ENCODE measurements at regions not wholly inside any gene's neighbourhood (a gene's known extent, or its start where the extent isn't known, plus 50 kb on each side); places are given as distances from the start of the nearest gene placed in this dataset.

DNA sequence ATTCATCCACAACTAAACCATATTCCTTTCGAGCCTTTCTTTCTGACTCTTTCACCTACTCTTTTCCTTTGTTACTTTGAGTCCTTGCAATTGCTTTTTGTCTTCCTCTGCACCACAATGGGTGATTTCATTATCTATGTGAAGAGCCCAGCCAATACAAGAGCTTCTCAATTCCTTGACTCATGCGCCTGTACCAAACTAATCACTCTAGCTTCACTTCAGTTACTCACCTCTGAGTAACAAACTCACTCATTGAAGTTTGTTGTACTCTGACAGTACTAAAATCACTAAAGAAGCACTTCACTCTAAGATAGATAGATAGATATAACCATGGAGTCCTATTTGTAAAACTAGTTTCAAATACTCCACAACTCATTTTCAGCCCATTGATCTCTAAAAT is 191.7 kb upstream of the EPHA5 start:
- peaks cover 2% of the 10 kb centered on the region for H3K4me1 Mint-ChIP-seq (ENCODE audit: low read depth, unreplicated experiment)

DNA sequence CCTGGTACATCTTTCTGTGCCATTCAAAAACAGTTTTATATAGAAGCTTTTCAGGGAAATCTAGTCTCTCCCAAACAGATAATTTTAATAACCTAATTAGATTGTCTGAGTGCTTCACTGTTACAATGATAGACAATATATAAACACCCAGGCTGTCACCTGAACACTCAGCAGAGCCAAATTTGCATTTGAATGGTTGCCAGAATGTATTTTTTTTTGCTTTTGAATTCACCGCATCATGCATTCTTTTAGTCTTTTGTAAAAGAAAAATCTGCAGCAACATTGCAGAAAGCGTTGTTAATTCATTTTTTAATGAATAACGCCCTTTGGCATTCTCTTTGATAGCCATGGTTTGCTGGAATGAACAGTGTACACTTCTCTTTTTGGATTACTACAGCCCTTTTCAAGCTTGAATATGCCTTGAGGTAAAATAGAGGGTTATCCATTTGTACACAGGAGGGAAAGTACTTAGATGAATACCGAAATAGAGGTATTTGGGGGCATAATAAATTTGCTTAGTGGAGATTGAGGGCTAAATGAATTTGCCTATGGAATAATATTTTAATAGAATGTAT is 175.0 kb upstream of the EPHA5 start:
- H4K20me1 ChIP-seq (ENCODE audit: insufficient read depth, low read length), result no peaks in the 10 kb centered on the region
- DNase-seq (ENCODE audit: low read depth) (no peak), FAIRE-seq (no peak)
- no peak overlapping the region for H3K4me3 ChIP-seq (ENCODE audit: insufficient read depth, low read depth, low read length)
- H3K27ac ChIP-seq (ENCODE audit: low read depth, low read length), result no peak overlapping the region
- H3K79me2 ChIP-seq (ENCODE audit: insufficient read depth, low read length), result no peaks in the 10 kb centered on the region
- no peaks in the 10 kb centered on the region for H3K4me1 ChIP-seq (ENCODE audit: insufficient read depth, low read length)
- no peaks in the 10 kb centered on the region for H3K4me1 Mint-ChIP-seq (ENCODE audit: low read depth, unreplicated experiment)
- no peak overlapping the region for H3K27ac Mint-ChIP-seq (ENCODE audit: unreplicated experiment)
- H2AFZ ChIP-seq (ENCODE audit: low read depth, low read length), result no peak overlapping the region
- no peak overlapping the region for H3K4me3 Mint-ChIP-seq (ENCODE audit: unreplicated experiment)
- H3K9me3 Mint-ChIP-seq (ENCODE audit: unreplicated experiment), result no peaks in the 10 kb centered on the region
- no peaks in the 10 kb centered on the region for H3K27me3 Mint-ChIP-seq (ENCODE audit: low read depth, unreplicated experiment)
- no peaks in the 10 kb centered on the region for H3K9me3 ChIP-seq (ENCODE audit: insufficient read depth, low read depth, low read length)
- H3K27me3 ChIP-seq (ENCODE audit: insufficient read depth, low read length), result no peaks in the 10 kb centered on the region
- H3K4me2 ChIP-seq (ENCODE audit: low read length), result no peak overlapping the region
- TF ChIP-seq EZH2 (IDR thresholded peaks at IDR 0.05; ENCODE audit: insufficient read depth, low read length), result no peak
- TF ChIP-seq, protein P1, sequence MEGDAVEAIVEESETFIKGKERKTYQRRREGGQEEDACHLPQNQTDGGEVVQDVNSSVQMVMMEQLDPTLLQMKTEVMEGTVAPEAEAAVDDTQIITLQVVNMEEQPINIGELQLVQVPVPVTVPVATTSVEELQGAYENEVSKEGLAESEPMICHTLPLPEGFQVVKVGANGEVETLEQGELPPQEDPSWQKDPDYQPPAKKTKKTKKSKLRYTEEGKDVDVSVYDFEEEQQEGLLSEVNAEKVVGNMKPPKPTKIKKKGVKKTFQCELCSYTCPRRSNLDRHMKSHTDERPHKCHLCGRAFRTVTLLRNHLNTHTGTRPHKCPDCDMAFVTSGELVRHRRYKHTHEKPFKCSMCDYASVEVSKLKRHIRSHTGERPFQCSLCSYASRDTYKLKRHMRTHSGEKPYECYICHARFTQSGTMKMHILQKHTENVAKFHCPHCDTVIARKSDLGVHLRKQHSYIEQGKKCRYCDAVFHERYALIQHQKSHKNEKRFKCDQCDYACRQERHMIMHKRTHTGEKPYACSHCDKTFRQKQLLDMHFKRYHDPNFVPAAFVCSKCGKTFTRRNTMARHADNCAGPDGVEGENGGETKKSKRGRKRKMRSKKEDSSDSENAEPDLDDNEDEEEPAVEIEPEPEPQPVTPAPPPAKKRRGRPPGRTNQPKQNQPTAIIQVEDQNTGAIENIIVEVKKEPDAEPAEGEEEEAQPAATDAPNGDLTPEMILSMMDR (IDR thresholded peaks at IDR 0.05; ENCODE audit: insufficient read depth, low read depth, low read length), result no peak
- no peaks in the 10 kb centered on the region for H3K36me3 Mint-ChIP-seq (ENCODE audit: low read depth, unreplicated experiment)
- H3K9ac ChIP-seq (ENCODE audit: low read length), result no peak overlapping the region
- H3K36me3 ChIP-seq (ENCODE audit: insufficient read depth, low read length), result no peaks in the 10 kb centered on the region

More for the DNA sequence above, 191.7 kb upstream of the EPHA5 start:
- Histone ChIP-seq H4K20me1 (ENCODE audit: insufficient read depth, low read length) (no peaks in the 10 kb centered on the region), H3K4me2 (ENCODE audit: low read length) (no peak overlapping the region), H3K9ac (ENCODE audit: low read length) (no peak overlapping the region), H3K9me3 (ENCODE audit: insufficient read depth, low read depth, low read length) (no peaks in the 10 kb centered on the region), H3K79me2 (ENCODE audit: insufficient read depth, low read length) (no peaks in the 10 kb centered on the region), H3K36me3 (ENCODE audit: insufficient read depth, low read length) (no peaks in the 10 kb centered on the region), H3K27me3 (ENCODE audit: insufficient read depth, low read length) (no peaks in the 10 kb centered on the region), H3K27ac (ENCODE audit: low read depth, low read length) (no peak overlapping the region), H3K4me1 (ENCODE audit: insufficient read depth, low read length) (no peaks in the 10 kb centered on the region), H2AFZ (ENCODE audit: low read depth, low read length) (no peak overlapping the region), H3K4me3 (ENCODE audit: insufficient read depth, low read depth, low read length) (no peak overlapping the region)
- H3K9me3 Mint-ChIP-seq (ENCODE audit: unreplicated experiment), result no peaks in the 10 kb centered on the region
- no peaks in the 10 kb centered on the region for H3K27me3 Mint-ChIP-seq (ENCODE audit: low read depth, unreplicated experiment)
- TF ChIP-seq, protein P1 (IDR thresholded peaks at IDR 0.05; ENCODE audit: insufficient read depth, low read depth, low read length), result no peak
- no peak for TF ChIP-seq EZH2 (IDR thresholded peaks at IDR 0.05; ENCODE audit: insufficient read depth, low read length)
- DNase-seq (ENCODE audit: low read depth) (no peak), FAIRE-seq (no peak)
- H3K4me3 Mint-ChIP-seq (ENCODE audit: unreplicated experiment), result no peak overlapping the region
- no peak overlapping the region for H3K27ac Mint-ChIP-seq (ENCODE audit: unreplicated experiment)
- H3K36me3 Mint-ChIP-seq (ENCODE audit: low read depth, unreplicated experiment), result no peaks in the 10 kb centered on the region

DNA sequence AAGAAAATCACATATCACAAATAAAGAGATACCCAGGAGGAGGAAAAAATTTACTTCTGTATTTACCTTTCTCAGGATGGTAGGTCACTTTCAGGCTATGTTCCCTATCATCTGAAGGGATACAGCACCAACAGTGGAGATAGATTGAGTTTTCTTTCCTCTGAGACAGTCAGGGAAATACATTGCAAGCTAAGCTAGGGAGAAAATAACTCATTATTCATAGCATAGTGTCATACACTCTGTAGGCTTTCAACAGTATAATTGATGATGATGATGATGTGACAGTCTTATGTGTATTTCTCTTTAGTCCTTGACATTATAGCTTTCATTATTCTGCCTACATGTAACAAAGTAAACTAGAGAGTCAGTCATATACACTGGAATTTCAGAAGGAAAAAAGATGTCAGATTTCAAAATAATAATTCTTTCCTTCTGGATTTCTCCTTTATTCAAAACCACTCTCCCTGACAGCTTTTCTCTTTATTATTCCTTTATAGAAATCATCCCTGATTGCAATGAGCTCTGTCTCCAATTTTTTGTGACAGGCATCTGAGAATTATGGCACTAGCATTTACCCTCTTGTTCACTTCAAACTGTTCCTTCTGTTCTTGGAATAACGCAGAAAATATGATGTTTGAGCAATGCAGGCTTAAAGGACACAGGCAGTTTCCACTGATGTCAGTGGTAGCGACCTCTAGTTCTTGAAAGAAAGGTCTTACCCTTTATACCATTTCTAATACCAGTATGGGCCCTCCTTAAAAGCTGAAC is 169.1 kb upstream of the EPHA5 start:
- FAIRE-seq (no peak), DNase-seq (ENCODE audit: low read depth) (no peak)
- no peaks in the 10 kb centered on the region for H3K4me1 Mint-ChIP-seq (ENCODE audit: low read depth, unreplicated experiment)
- Histone ChIP-seq H4K20me1 (ENCODE audit: insufficient read depth, low read length) (no peaks in the 10 kb centered on the region), H3K27me3 (ENCODE audit: insufficient read depth, low read length) (no peaks in the 10 kb centered on the region), H3K79me2 (ENCODE audit: insufficient read depth, low read length) (no peaks in the 10 kb centered on the region), H3K9ac (ENCODE audit: low read length) (no peak overlapping the region), H3K36me3 (ENCODE audit: insufficient read depth, low read length) (no peaks in the 10 kb centered on the region), H3K4me2 (ENCODE audit: low read length) (no peak overlapping the region), H3K4me3 (ENCODE audit: insufficient read depth, low read depth, low read length) (no peak overlapping the region), H3K4me1 (ENCODE audit: insufficient read depth, low read length) (no peaks in the 10 kb centered on the region), H2AFZ (ENCODE audit: low read depth, low read length) (no peak overlapping the region), H3K27ac (ENCODE audit: low read depth, low read length) (no peak overlapping the region), H3K9me3 (ENCODE audit: insufficient read depth, low read depth, low read length) (no peaks in the 10 kb centered on the region)
- no peak for TF ChIP-seq EZH2 (IDR thresholded peaks at IDR 0.05; ENCODE audit: insufficient read depth, low read length)
- TF ChIP-seq, protein P1 (IDR thresholded peaks at IDR 0.05; ENCODE audit: insufficient read depth, low read depth, low read length), result no peak
- no peak overlapping the region for H3K27ac Mint-ChIP-seq (ENCODE audit: unreplicated experiment)
- H3K36me3 Mint-ChIP-seq (ENCODE audit: low read depth, unreplicated experiment), result no peaks in the 10 kb centered on the region
- H3K4me3 Mint-ChIP-seq (ENCODE audit: unreplicated experiment), result no peak overlapping the region
- no peaks in the 10 kb centered on the region for H3K9me3 Mint-ChIP-seq (ENCODE audit: unreplicated experiment)
- H3K27me3 Mint-ChIP-seq (ENCODE audit: low read depth, unreplicated experiment), result no peaks in the 10 kb centered on the region

All from astrocyte (in vitro differentiated cells and primary cell).